ENCODE measurements at regions not wholly inside any gene's neighbourhood (a gene's known extent, or its start where the extent isn't known, plus 50 kb on each side); places are given as distances from the start of the nearest gene placed in this dataset.

GRCh38 chr16:51429041-51429440, 278.0 kb upstream of the SALL1 start:
- Mint-ChIP-seq H3K4me1 (no peaks in the 10 kb centered on the region), H3K27ac (no peak overlapping the region), H3K9me3 (ENCODE audit: low read depth) (peaks cover 9% of the 10 kb centered on the region), H3K4me3 (no peak overlapping the region), H3K36me3 (no peaks in the 10 kb centered on the region), H3K27me3 (no peaks in the 10 kb centered on the region)
- ATAC-seq: no peak
- DNase-seq: no peak
- CTCF ChIA-PET: no interaction called here

GRCh38 chr16:51427085-51427484, 276.0 kb upstream of the SALL1 start:
- H3K27me3 Mint-ChIP-seq: no peaks in the 10 kb centered on the region
- DNase-seq (no peak), ATAC-seq (no peak)
- CTCF ChIA-PET: no interaction called here
- H3K9me3 Mint-ChIP-seq (ENCODE audit: low read depth): peaks cover 9% of the 10 kb centered on the region
- no peaks in the 10 kb centered on the region for H3K4me1 Mint-ChIP-seq
- no peak overlapping the region for H3K4me3 Mint-ChIP-seq
- H3K27ac Mint-ChIP-seq: no peak overlapping the region
- no peaks in the 10 kb centered on the region for H3K36me3 Mint-ChIP-seq

GRCh38 chr16:51426276-51426675, 275.2 kb upstream of the SALL1 start:
- CTCF ChIA-PET: no interaction called here
- H3K27me3 Mint-ChIP-seq: no peaks in the 10 kb centered on the region
- H3K4me3 Mint-ChIP-seq: no peak overlapping the region
- H3K9me3 Mint-ChIP-seq (ENCODE audit: low read depth): peaks cover 5% of the 10 kb centered on the region
- H3K27ac Mint-ChIP-seq: no peak overlapping the region
- H3K4me1 Mint-ChIP-seq: no peaks in the 10 kb centered on the region
- DNase-seq (no peak), ATAC-seq (no peak)
- H3K36me3 Mint-ChIP-seq: no peaks in the 10 kb centered on the region

- Mint-ChIP-seq H3K36me3 (no peaks in the 10 kb centered on the region), H3K27me3 (no peaks in the 10 kb centered on the region), H3K9me3 (ENCODE audit: low read depth) (no peaks in the 10 kb centered on the region), H3K4me3 (no peak overlapping the region), H3K4me1 (no peaks in the 10 kb centered on the region), H3K27ac (no peak overlapping the region)
- ATAC-seq (no peak), DNase-seq (no peak)
- CTCF ChIA-PET: no interaction called here
These were observed 269.2 kb upstream of the SALL1 start for GRCh38 chr16:51420247-51420646.

GRCh38 chr16:51419768-51420167, 268.7 kb upstream of the SALL1 start:
- no peak overlapping the region for H3K4me3 Mint-ChIP-seq
- H3K36me3 Mint-ChIP-seq: no peaks in the 10 kb centered on the region
- no peaks in the 10 kb centered on the region for H3K9me3 Mint-ChIP-seq (ENCODE audit: low read depth)
- CTCF ChIA-PET: no interaction called here
- H3K27ac Mint-ChIP-seq: no peak overlapping the region
- no peaks in the 10 kb centered on the region for H3K4me1 Mint-ChIP-seq
- no peak for ATAC-seq
- DNase-seq: no peak
- H3K27me3 Mint-ChIP-seq: no peaks in the 10 kb centered on the region

- no peaks in the 10 kb centered on the region for H3K27me3 Mint-ChIP-seq
- CTCF ChIA-PET: interaction anchor here (1.5 kb wide), 1 partner anchor 10 kb away, joined by 6 read pairs; no protein-coding TSS in a partner anchor
- H3K4me3 Mint-ChIP-seq: no peak overlapping the region
- ATAC-seq: no peak
- no peak overlapping the region for H3K27ac Mint-ChIP-seq
- H3K36me3 Mint-ChIP-seq: no peaks in the 10 kb centered on the region
- H3K4me1 Mint-ChIP-seq: no peaks in the 10 kb centered on the region
- no peaks in the 10 kb centered on the region for H3K9me3 Mint-ChIP-seq (ENCODE audit: low read depth)
- no peak for DNase-seq
These were observed 267.2 kb upstream of the SALL1 start for GRCh38 chr16:51418258-51418657.

- Mint-ChIP-seq H3K36me3 (no peaks in the 10 kb centered on the region), H3K4me1 (no peaks in the 10 kb centered on the region), H3K9me3 (ENCODE audit: low read depth) (peaks cover 3% of the 10 kb centered on the region), H3K27ac (no peak overlapping the region), H3K4me3 (no peak overlapping the region), H3K27me3 (no peaks in the 10 kb centered on the region)
- ATAC-seq: no peak
- CTCF ChIA-PET: interaction anchor here (1.5 kb wide), 1 partner anchor 8 kb away, joined by 6 read pairs; no protein-coding TSS in a partner anchor
- no peak for DNase-seq
These were observed 265.9 kb upstream of the SALL1 start for GRCh38 chr16:51416926-51417325.

- no peak overlapping the region for H3K27ac Mint-ChIP-seq
- ATAC-seq (no peak), DNase-seq (no peak)
- H3K9me3 Mint-ChIP-seq (ENCODE audit: low read depth): peaks cover 3% of the 10 kb centered on the region
- CTCF ChIA-PET: no interaction called here
- no peaks in the 10 kb centered on the region for H3K36me3 Mint-ChIP-seq
- H3K4me3 Mint-ChIP-seq: no peak overlapping the region
- no peaks in the 10 kb centered on the region for H3K4me1 Mint-ChIP-seq
- H3K27me3 Mint-ChIP-seq: no peaks in the 10 kb centered on the region
These were observed 259.1 kb upstream of the SALL1 start for GRCh38 chr16:51410125-51410524.

- CTCF ChIA-PET: interaction anchor here (1.4 kb wide), 1 partner anchor 8 kb away, joined by 6 read pairs; no protein-coding TSS in a partner anchor
- Mint-ChIP-seq H3K9me3 (ENCODE audit: low read depth) (peaks cover 3% of the 10 kb centered on the region), H3K27ac (no peak overlapping the region), H3K4me3 (no peak overlapping the region), H3K27me3 (no peaks in the 10 kb centered on the region), H3K4me1 (no peaks in the 10 kb centered on the region), H3K36me3 (no peaks in the 10 kb centered on the region)
- ATAC-seq (no peak), DNase-seq (no peak)
These were observed 258.1 kb upstream of the SALL1 start for GRCh38 chr16:51409001-51409675.

- H3K9me3 Mint-ChIP-seq (ENCODE audit: low read depth): peaks cover 3% of the 10 kb centered on the region
- H3K27ac Mint-ChIP-seq: no peak overlapping the region
- H3K27me3 Mint-ChIP-seq: no peaks in the 10 kb centered on the region
- no peaks in the 10 kb centered on the region for H3K36me3 Mint-ChIP-seq
- H3K4me3 Mint-ChIP-seq: no peak overlapping the region
- DNase-seq: no peak
- no peaks in the 10 kb centered on the region for H3K4me1 Mint-ChIP-seq
- CTCF ChIA-PET: interaction anchor here (1.4 kb wide), 1 partner anchor 9 kb away, joined by 6 read pairs; no protein-coding TSS in a partner anchor
- no peak for ATAC-seq
These were observed 257.3 kb upstream of the SALL1 start for GRCh38 chr16:51408357-51408756.

- no peaks in the 10 kb centered on the region for H3K36me3 Mint-ChIP-seq
- ATAC-seq (no peak), DNase-seq (no peak)
- no peaks in the 10 kb centered on the region for H3K27me3 Mint-ChIP-seq
- H3K4me3 Mint-ChIP-seq: no peak overlapping the region
- peaks cover 3% of the 10 kb centered on the region for H3K9me3 Mint-ChIP-seq (ENCODE audit: low read depth)
- CTCF ChIA-PET: interaction anchor here (1.4 kb wide), 1 partner anchor 10 kb away, joined by 6 read pairs; no protein-coding TSS in a partner anchor
- H3K27ac Mint-ChIP-seq: no peak overlapping the region
- no peaks in the 10 kb centered on the region for H3K4me1 Mint-ChIP-seq
These were observed 256.9 kb upstream of the SALL1 start for GRCh38 chr16:51407921-51408320.

- H3K4me3 Mint-ChIP-seq: no peak overlapping the region
- CTCF ChIA-PET: no interaction called here
- H3K27me3 Mint-ChIP-seq: no peaks in the 10 kb centered on the region
- no peak for DNase-seq
- H3K27ac Mint-ChIP-seq: no peak overlapping the region
- H3K36me3 Mint-ChIP-seq: no peaks in the 10 kb centered on the region
- no peak for ATAC-seq
- H3K9me3 Mint-ChIP-seq (ENCODE audit: low read depth): peaks cover 2% of the 10 kb centered on the region
- H3K4me1 Mint-ChIP-seq: no peaks in the 10 kb centered on the region
These were observed 256.1 kb upstream of the SALL1 start for GRCh38 chr16:51407199-51407598.

GRCh38 chr16:51405361-51405760, 254.3 kb upstream of the SALL1 start:
- ATAC-seq: no peak
- CTCF ChIA-PET: no interaction called here

GRCh38 chr16:51404386-51404785, 253.3 kb upstream of the SALL1 start:
- DNase-seq: no peak
- CTCF ChIA-PET: no interaction called here
- Mint-ChIP-seq H3K4me3 (no peak overlapping the region), H3K27me3 (no peaks in the 10 kb centered on the region), H3K36me3 (no peaks in the 10 kb centered on the region), H3K27ac (no peak overlapping the region), H3K9me3 (ENCODE audit: low read depth) (no peaks in the 10 kb centered on the region), H3K4me1 (no peaks in the 10 kb centered on the region)
- no peak for ATAC-seq

More at GRCh38 chr16:51405361-51405760, 254.3 kb upstream of the SALL1 start:
- no peak for DNase-seq
- Mint-ChIP-seq H3K27ac (no peak overlapping the region), H3K36me3 (no peaks in the 10 kb centered on the region), H3K27me3 (no peaks in the 10 kb centered on the region), H3K9me3 (ENCODE audit: low read depth) (no peaks in the 10 kb centered on the region), H3K4me3 (no peak overlapping the region), H3K4me1 (no peaks in the 10 kb centered on the region)

All from activated CD8-positive, alpha-beta memory T cell treated with anti-CD3 and anti-CD28 coated beads, Interleukin-2, amount 10 ng/mL, durations not matched to agents 7 days and 5 days (primary cell).